Lower leg skin (tissue), 4 donors: ENCODE measurements at regions not wholly inside any gene's neighbourhood (a gene's known extent, or its start where the extent isn't known, plus 50 kb on each side); places are given as distances from the start of the nearest gene placed in this dataset.

ENCODE experiments used
- DNase-seq, 2 donors: peaks; one replicate each; pipeline ENCODE4 v3.0.0-alpha.2; 2019; ENCODE audit warnings: low spot score in 2 of 2
- H3K4me3 ChIP-seq: fragments of 200-600 bp; sonication (generic); 2 replicates; pipeline ENCODE4 v1.5.1; 2017; ENCODE audit warnings: mild to moderate bottlenecking, low read depth; ENCODE audit not compliant: poor library complexity, severe bottlenecking
- CTCF ChIP-seq, 3 donors: fragments of 450-650 bp; IDR thresholded peaks; one replicate each; pipeline ENCODE4 v1.5.1; 2016; ENCODE audit warnings: antibody characterized with exemption in 3 of 3, mild to moderate bottlenecking in 3 of 3, moderate library complexity in 2 of 3
- POLR2A ChIP-seq, 2 donors: fragments of 450-650 bp; IDR thresholded peaks; one replicate each; pipeline ENCODE4 v1.6.1; 2016 to 2017; ENCODE audit warnings: antibody characterized with exemption in 2 of 2, mild to moderate bottlenecking in 1 of 2, moderate library complexity in 1 of 2
- WGBS, 2 donors: methylation state at CpG; one replicate each; pipeline ENCODE4 v1.1.5; 2018; 5-methylcytosine and 5-hydroxymethylcytosine counted together
- intact Hi-C: fragments of 100-400 bp; cut with DNase I; formaldehyde crosslinking; loops from one replicate; pipeline ENCODE4 v1.15.0; 2023; ENCODE audit warnings: low total_unique reads

DNA sequence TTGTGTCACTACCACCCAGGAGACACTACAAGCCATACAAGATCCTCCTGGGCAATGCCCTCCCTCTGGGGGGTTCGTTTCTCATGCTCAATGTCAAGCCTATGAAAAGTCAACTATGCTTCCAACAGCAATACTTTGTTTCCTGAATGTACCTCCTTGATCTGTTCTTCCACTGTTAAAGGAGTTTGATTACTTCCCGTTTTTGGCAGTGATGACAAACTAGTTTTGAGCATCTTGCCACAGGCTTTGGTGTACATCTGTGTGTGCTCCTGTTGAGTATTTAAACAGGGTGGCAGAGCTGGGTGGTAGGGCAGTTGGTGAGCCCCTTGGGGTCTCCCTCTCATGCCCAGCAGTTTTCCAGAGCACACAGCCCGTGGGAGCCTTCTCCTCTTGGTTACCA, 81.4 kb downstream of the IL12A start:
- TF ChIP-seq CTCF (IDR thresholded peaks at IDR 0.05) = no peak
- H3K4me3 ChIP-seq = no peak overlapping the region
- no peak for DNase-seq
- intact Hi-C loops = no loop called here
- WGBS, 2 donors = 40 to 44% methylated on average over 3 of the region's 3 CpGs

- DNase-seq = no peak
Measured at GRCh38 chr3:160076519-160076918, 87.9 kb downstream of the IL12A start.

GRCh38 chr3:160078533-160078932, 89.9 kb downstream of the IL12A start:
- no peak overlapping the region for H3K4me3 ChIP-seq
- TF ChIP-seq CTCF (IDR thresholded peaks at IDR 0.05) (no peak), POLR2A (IDR thresholded peaks at IDR 0.05) (no peak)
- no peak for DNase-seq
- 58 to 67% methylated on average over 3 of the region's 3 CpGs for WGBS, 2 donors
- intact Hi-C loops = no loop called here

More at GRCh38 chr3:160076519-160076918, 87.9 kb downstream of the IL12A start:
- TF ChIP-seq POLR2A (IDR thresholded peaks at IDR 0.05) (no peak), CTCF (IDR thresholded peaks at IDR 0.05) (no peak)
- intact Hi-C loops = no loop called here
- 84 to 93% methylated on average over 3 of the region's 3 CpGs for WGBS, 2 donors
- no peak overlapping the region for H3K4me3 ChIP-seq

DNA sequence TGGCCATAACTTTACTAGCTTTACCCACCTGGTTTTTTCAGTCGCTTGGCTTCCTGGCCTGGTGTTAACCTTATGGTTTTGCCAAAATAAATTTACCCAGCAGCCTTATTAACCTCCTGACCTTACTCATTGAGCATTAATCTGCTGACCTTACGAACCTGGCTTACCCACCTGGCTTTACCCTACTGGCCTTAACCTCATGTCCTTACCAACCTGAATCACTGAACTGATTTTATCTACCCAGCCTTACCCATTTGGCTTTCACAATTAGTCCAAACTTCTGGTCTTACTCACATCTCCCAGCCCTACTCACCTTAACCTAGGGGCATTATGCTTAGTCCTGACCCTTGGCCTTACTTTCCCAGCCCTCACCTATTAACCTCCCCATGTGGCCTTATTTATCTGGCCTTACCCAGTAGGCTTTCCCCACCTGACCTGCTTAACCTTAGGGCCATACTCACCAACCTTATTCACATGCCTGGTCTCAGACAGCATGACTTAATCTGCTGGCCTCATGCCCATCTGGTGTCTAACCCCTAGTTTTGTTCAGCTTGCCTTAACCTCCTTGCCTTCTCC, 93.4 kb downstream of the IL12A start:
- intact Hi-C loops = no loop called here
- WGBS, 2 donors = 75 to 77% methylated on average over 2 of the region's 2 CpGs
- TF ChIP-seq CTCF (IDR thresholded peaks at IDR 0.05) = no peak
- no peak for TF ChIP-seq POLR2A (IDR thresholded peaks at IDR 0.05)
- no peak overlapping the region for H3K4me3 ChIP-seq
- no peak for DNase-seq

- TF ChIP-seq CTCF (IDR thresholded peaks at IDR 0.05) (no peak), POLR2A (IDR thresholded peaks at IDR 0.05) (no peak)
- DNase-seq = no peak
- no peak overlapping the region for H3K4me3 ChIP-seq
- intact Hi-C loops = no loop called here
- WGBS, 2 donors = 50 to 79% methylated on average over 1 of the region's 1 CpG
Measured at GRCh38 chr3:160084998-160085397, 96.4 kb downstream of the IL12A start.

DNA sequence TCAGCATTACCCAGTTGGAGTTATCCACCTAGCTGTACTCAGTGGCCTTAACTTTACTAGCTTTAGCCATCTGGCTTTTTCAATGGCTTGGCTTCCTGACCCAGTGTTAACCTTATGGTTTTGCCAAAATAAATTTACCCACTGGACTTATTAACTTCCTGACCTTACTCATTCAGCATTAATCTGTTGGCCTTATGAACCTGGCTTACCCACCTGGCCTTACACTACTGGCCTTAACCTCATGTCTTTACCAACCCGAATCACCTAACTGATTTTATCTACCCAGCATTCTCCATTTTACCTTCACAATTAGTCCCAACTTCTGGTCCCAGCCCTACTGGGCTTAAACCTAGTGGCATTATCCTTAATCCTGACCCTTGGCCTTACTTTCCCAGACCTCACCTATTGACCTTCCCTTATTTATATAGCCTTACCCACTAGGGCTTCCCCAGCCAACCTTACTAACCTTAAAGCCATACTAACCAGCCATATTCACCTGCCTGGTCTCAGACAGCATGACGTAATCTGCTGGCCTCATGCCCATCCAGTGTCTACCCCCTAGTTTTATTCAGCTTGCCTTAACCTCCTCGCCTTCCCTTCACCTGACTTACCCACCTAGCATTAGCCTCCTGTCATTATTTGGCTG, 100.0 kb downstream of the IL12A start:
- no peak for TF ChIP-seq CTCF (IDR thresholded peaks at IDR 0.05)
- no peak for TF ChIP-seq POLR2A (IDR thresholded peaks at IDR 0.05)
- H3K4me3 ChIP-seq = no peak overlapping the region
- intact Hi-C loops = no loop called here
- no peak for DNase-seq
- WGBS, 2 donors = 90 to 91% methylated on average over 3 of the region's 3 CpGs
